ENCODE measurements at regions not wholly inside any gene's neighbourhood (a gene's known extent, or its start where the extent isn't known, plus 50 kb on each side); places are given as distances from the start of the nearest gene placed in this dataset.

DNA sequence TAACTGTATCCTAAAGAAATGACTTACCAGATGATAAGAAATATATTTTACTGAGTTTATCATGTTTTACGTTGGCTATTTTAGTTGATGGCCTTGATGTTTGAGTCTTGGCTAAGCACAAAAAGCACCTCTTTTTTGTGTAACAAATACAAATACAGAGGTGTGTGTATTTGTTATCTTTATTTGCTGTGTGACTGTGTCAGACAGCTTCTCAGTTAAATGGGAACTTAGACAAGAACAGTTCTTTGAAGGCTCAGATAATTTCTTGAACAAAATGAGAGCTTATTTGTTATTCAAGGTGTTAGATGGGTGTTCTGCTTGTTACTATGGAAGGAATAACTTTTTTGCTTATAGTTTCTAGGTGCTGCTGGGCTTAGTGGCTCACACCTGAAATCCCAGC, 95.4 kb downstream of the RPS12 start:
- Histone ChIP-seq H3K9ac (ENCODE audit: low read length) (no peak overlapping the region), H4K20me1 (ENCODE audit: insufficient read depth, low read length) (no peaks in the 10 kb centered on the region), H3K4me3 (ENCODE audit: low read length) (no peak overlapping the region), H3K79me2 (ENCODE audit: low read length) (no peaks in the 10 kb centered on the region), H3K27me3 (replicated peaks; ENCODE audit: insufficient read depth, low read length) (no peaks in the 10 kb centered on the region), H3K9me2 (replicated peaks; ENCODE audit: insufficient read depth, low read length) (no peaks in the 10 kb centered on the region), H3K4me1 (ENCODE audit: low read length) (no peaks in the 10 kb centered on the region), H3K36me3 (replicated peaks; ENCODE audit: insufficient read depth, low read length) (no peaks in the 10 kb centered on the region), H2AFZ (ENCODE audit: low read length) (no peak overlapping the region), H3K27ac (ENCODE audit: low read length) (no peak overlapping the region), H3F3A (ENCODE audit: insufficient read depth, low read length) (no peaks in the 10 kb centered on the region), H3K4me2 (ENCODE audit: low read depth, low read length) (no peak overlapping the region), H3K9me3 (replicated peaks; ENCODE audit: insufficient read depth, low read length) (no peaks in the 10 kb centered on the region)
- TF ChIP-seq, protein P1, sequence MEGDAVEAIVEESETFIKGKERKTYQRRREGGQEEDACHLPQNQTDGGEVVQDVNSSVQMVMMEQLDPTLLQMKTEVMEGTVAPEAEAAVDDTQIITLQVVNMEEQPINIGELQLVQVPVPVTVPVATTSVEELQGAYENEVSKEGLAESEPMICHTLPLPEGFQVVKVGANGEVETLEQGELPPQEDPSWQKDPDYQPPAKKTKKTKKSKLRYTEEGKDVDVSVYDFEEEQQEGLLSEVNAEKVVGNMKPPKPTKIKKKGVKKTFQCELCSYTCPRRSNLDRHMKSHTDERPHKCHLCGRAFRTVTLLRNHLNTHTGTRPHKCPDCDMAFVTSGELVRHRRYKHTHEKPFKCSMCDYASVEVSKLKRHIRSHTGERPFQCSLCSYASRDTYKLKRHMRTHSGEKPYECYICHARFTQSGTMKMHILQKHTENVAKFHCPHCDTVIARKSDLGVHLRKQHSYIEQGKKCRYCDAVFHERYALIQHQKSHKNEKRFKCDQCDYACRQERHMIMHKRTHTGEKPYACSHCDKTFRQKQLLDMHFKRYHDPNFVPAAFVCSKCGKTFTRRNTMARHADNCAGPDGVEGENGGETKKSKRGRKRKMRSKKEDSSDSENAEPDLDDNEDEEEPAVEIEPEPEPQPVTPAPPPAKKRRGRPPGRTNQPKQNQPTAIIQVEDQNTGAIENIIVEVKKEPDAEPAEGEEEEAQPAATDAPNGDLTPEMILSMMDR (IDR thresholded peaks at IDR 0.05; ENCODE audit: low read length), result no peak
- no peak for TF ChIP-seq EZH2phosphoT487 (IDR thresholded peaks at IDR 0.05; ENCODE audit: low read length)
- DNase-seq, result no peak

DNA sequence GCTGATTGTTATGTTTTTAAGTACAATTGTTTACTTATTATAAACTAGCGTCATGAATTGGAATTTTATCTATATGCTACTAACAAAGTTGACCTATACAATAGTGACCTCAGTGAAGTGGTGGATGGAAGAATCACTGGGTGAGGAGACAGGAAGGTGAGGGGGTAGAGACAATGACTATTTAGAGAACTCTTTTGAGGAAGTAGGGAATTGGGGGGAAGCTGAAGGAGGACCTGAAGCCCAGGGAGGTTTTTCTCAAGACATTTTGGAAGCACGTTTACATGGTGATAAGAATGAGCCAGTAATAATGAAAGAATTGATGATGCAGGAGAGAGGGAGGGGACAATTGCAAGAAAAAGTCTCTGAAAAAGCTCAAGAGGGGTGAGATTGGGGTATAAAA, 96.4 kb downstream of the RPS12 start:
- TF ChIP-seq EZH2phosphoT487 (IDR thresholded peaks at IDR 0.05; ENCODE audit: low read length) (no peak), EZH2 (optimal IDR thresholded peaks at IDR 0.05; ENCODE audit: low read depth, low read length) (no peak)
- TF ChIP-seq, protein P1 (IDR thresholded peaks at IDR 0.05; ENCODE audit: low read length), result no peak

DNA sequence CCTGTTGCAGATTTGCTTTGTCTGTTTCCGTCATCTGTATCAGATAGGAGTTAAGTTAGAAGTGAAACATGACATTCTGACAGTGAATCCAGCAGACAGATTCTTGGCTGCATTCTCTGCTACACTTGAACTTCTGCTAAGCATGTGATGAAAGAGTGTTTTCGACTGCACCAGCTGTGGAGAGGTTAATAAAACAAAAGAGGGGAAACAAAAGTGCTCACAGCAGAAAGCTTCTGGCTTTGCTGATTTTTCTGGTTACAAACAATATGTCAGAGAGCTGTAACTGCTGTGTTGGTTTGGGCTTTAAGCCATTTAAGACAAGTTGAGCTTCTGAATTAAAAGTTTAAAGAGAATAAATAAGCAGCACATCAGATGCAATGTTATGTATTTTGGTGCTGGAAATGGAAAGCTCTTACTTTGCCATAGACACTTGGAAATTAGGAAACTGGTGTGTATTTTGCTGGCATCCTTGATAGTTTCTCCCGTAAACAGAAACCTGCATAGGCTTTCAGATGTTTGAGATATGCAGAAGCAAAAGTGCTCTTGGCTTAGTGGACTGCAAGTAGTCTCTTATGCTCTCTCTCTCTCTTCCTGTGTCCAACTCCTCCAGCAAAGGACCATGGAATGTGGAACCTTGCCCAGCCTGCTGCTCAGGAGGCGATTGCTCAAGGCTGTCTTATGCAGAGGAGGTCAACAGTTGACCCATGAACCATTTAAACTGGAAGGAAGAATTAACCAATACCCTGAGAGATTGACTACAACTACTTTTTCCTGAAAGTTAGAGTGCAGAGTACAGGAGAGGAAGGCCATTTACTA, 104.9 kb downstream of the RPS12 start:
- Histone ChIP-seq H3K9me3 (replicated peaks; ENCODE audit: insufficient read depth, low read length) (no peaks in the 10 kb centered on the region), H3K36me3 (replicated peaks; ENCODE audit: insufficient read depth, low read length) (no peaks in the 10 kb centered on the region), H3K4me2 (ENCODE audit: low read depth, low read length) (no peak overlapping the region), H3K27ac (ENCODE audit: low read length) (no peak overlapping the region), H4K20me1 (ENCODE audit: insufficient read depth, low read length) (no peaks in the 10 kb centered on the region), H3K4me3 (ENCODE audit: low read length) (no peak overlapping the region), H3K27me3 (replicated peaks; ENCODE audit: insufficient read depth, low read length) (no peaks in the 10 kb centered on the region), H3K9ac (ENCODE audit: low read length) (no peak overlapping the region), H3F3A (ENCODE audit: insufficient read depth, low read length) (no peaks in the 10 kb centered on the region), H3K4me1 (ENCODE audit: low read length) (no peaks in the 10 kb centered on the region), H3K9me2 (replicated peaks; ENCODE audit: insufficient read depth, low read length) (no peaks in the 10 kb centered on the region), H2AFZ (ENCODE audit: low read length) (no peak overlapping the region), H3K79me2 (ENCODE audit: low read length) (no peaks in the 10 kb centered on the region)
- no peak for DNase-seq
- no peak for TF ChIP-seq EZH2phosphoT487 (IDR thresholded peaks at IDR 0.05; ENCODE audit: low read length)
- no peak for TF ChIP-seq EZH2 (optimal IDR thresholded peaks at IDR 0.05; ENCODE audit: low read depth, low read length)
- TF ChIP-seq, protein P1 (IDR thresholded peaks at IDR 0.05; ENCODE audit: low read length), result no peak

More for the DNA sequence above, 96.4 kb downstream of the RPS12 start:
- no peak overlapping the region for H3K9ac ChIP-seq (ENCODE audit: low read length)
- no peaks in the 10 kb centered on the region for H3K79me2 ChIP-seq (ENCODE audit: low read length)
- H3K4me3 ChIP-seq (ENCODE audit: low read length), result no peak overlapping the region
- DNase-seq, result no peak
- no peaks in the 10 kb centered on the region for H3K9me2 ChIP-seq (replicated peaks; ENCODE audit: insufficient read depth, low read length)
- no peaks in the 10 kb centered on the region for H3K4me1 ChIP-seq (ENCODE audit: low read length)
- H3K36me3 ChIP-seq (replicated peaks; ENCODE audit: insufficient read depth, low read length), result no peaks in the 10 kb centered on the region
- no peaks in the 10 kb centered on the region for H3F3A ChIP-seq (ENCODE audit: insufficient read depth, low read length)
- no peaks in the 10 kb centered on the region for H3K9me3 ChIP-seq (replicated peaks; ENCODE audit: insufficient read depth, low read length)
- H2AFZ ChIP-seq (ENCODE audit: low read length), result no peak overlapping the region
- H4K20me1 ChIP-seq (ENCODE audit: insufficient read depth, low read length), result no peaks in the 10 kb centered on the region
- no peak overlapping the region for H3K4me2 ChIP-seq (ENCODE audit: low read depth, low read length)
- no peaks in the 10 kb centered on the region for H3K27me3 ChIP-seq (replicated peaks; ENCODE audit: insufficient read depth, low read length)
- no peak overlapping the region for H3K27ac ChIP-seq (ENCODE audit: low read length)
